SH-SY5Y (cell line): ENCODE measurements at regions not wholly inside any gene's neighbourhood (a gene's known extent, or its start where the extent isn't known, plus 50 kb on each side); places are given as distances from the start of the nearest gene placed in this dataset.

Experiments used
- GATA2 ChIP-seq: IDR thresholded peaks from 2 replicates; pipeline ENCODE4 v1.6.1; 2011; ENCODE audit warnings: mild to moderate bottlenecking, low read depth, low read length
- GATA3 ChIP-seq: IDR thresholded peaks from 2 replicates; pipeline ENCODE4 v1.6.1; 2011; ENCODE audit warnings: low read depth, mild to moderate bottlenecking, low read length, moderate library complexity

- TF ChIP-seq GATA2, result no peak
- no peak for TF ChIP-seq GATA3
Observed at GRCh38 chr20:55761100-55761499, 244.2 kb downstream of the CBLN4 start.
